K562 (cell line): ENCODE measurements at regions not wholly inside any gene's neighbourhood (a gene's known extent, or its start where the extent isn't known, plus 50 kb on each side); places are given as distances from the start of the nearest gene placed in this dataset.

Experiments used
- ATAC-seq: fragments of 200-7000 bp; cut with Tn5 transposase; 3 replicates; pipeline ENCODE4 v1.9.1; 2020; ENCODE audit warnings: moderate library complexity
- BruUV-seq: library from RNA; stranded (reverse); fragments of 400-500 nt; replicated peaks from 2 replicates; lab custom pipeline; 2021; lab: Mats Ljungman, UMichigan
- CTCF ChIA-PET: fragments of 300-600 bp; formaldehyde crosslinking; extraction: SDS; loops from one replicate; lab custom pipeline; 2021; ENCODE audit warnings: low intra/inter-chr PET ratio; lab: Yijun Ruan, JAX
- POLR2A ChIA-PET: fragments of 300-600, 350-650 bp; sonication (Branson Sonifier 250); formaldehyde crosslinking; extraction: SDS; loops from one replicate; lab custom pipeline; 2021; ENCODE audit warnings: antibody characterized with exemption, inconsistent platforms; lab: Yijun Ruan, JAX
- DNase-seq, 4 experiments: peaks; one replicate each; pipeline versions ENCODE4 v3.0.0 to v3.0.0-alpha.2; 2011 to 2018; ENCODE audit warnings: low spot score in 3 of 4, mixed read lengths in 3 of 4; ENCODE audit errors: extremely low read depth in 1 of 4
- FAIRE-seq: peaks from 2 replicates; lab custom pipeline; 2011; peaks lifted over from hg19 to GRCh38; lab: Jason Lieb, UNC
- H2AFZ ChIP-seq: 2 replicates; pipeline ENCODE4 v1.6.0; 2011; ENCODE audit warnings: low read depth, low read length, control low read depth, inconsistent platforms
- H3K27ac ChIP-seq: fragments of 200-600 bp; 3 replicates; pipeline ENCODE4 v1.8.0; 2011; ENCODE audit warnings: low read depth, mild to moderate bottlenecking, control low read depth, inconsistent platforms, low read length, moderate library complexity, mixed read lengths; ENCODE audit errors: extremely low read depth
- H3K27me3 ChIP-seq, 2 experiments: fragments of 300-600 bp in 1 of 2; 2 replicates in 1 of 2; 3 replicates in 1 of 2; pipeline versions ENCODE4 v1.6.0 to v1.8.0; 2011; ENCODE audit warnings: inconsistent platforms in 2 of 2, low read length in 2 of 2, mild to moderate bottlenecking in 1 of 2, mixed read lengths in 1 of 2, moderate library complexity in 1 of 2; ENCODE audit not compliant: control insufficient read depth in 2 of 2, insufficient read depth in 2 of 2
- H3K36me3 ChIP-seq: fragments of 300-600 bp; 3 replicates; pipeline ENCODE4 v1.8.0; 2011; ENCODE audit warnings: mild to moderate bottlenecking, low read length, inconsistent platforms; ENCODE audit not compliant: control insufficient read depth, insufficient read depth
- H3K4me1 ChIP-seq, 2 experiments: fragments of 200-600 bp in 1 of 2; replicated peaks in 1 of 2; 2 replicates in 1 of 2; 3 replicates in 1 of 2; pipeline versions ENCODE4 v1.5.1 to v1.8.0; 2011; ENCODE audit warnings: inconsistent platforms in 2 of 2, low read length in 2 of 2, mild to moderate bottlenecking in 1 of 2, mixed read lengths in 1 of 2, moderate library complexity in 1 of 2; ENCODE audit not compliant: control insufficient read depth in 2 of 2, insufficient read depth in 2 of 2
- H3K4me2 ChIP-seq: 2 replicates; pipeline ENCODE4 v1.6.1; 2011; ENCODE audit warnings: low read length, control low read depth, inconsistent platforms, mixed read lengths; ENCODE audit not compliant: insufficient read depth
- H3K4me3 ChIP-seq: fragments of 200-600 bp; sonication (generic), shearing (Covaris generic); 2 replicates; pipeline ENCODE4 v1.5.1; 2016; ENCODE audit warnings: control low read depth, inconsistent platforms
- H3K79me2 ChIP-seq: fragments of 200-600 bp; 3 replicates; pipeline ENCODE4 v1.8.0; 2011; ENCODE audit warnings: low read length, inconsistent platforms; ENCODE audit not compliant: control insufficient read depth, insufficient read depth
- H3K9ac ChIP-seq, 2 experiments: 2 replicates each; pipeline versions ENCODE4 v1.6.0 to v1.6.1; 2011; ENCODE audit warnings: low read depth in 2 of 2, low read length in 2 of 2, control low read depth in 1 of 2, inconsistent platforms in 1 of 2, mild to moderate bottlenecking in 1 of 2, mixed read lengths in 1 of 2; ENCODE audit not compliant: insufficient read depth in 1 of 2
- H3K9me1 ChIP-seq: one replicate; pipeline ENCODE4 v1.6.0; 2011; ENCODE audit warnings: inconsistent platforms, mild to moderate bottlenecking, low read length, moderate library complexity; ENCODE audit not compliant: control insufficient read depth, insufficient read depth
- H3K9me3 ChIP-seq: replicated peaks from 2 replicates; pipeline ENCODE4 v1.5.1; 2011; ENCODE audit warnings: low read depth, low read length, inconsistent platforms; ENCODE audit not compliant: control insufficient read depth, insufficient read depth
- H4K20me1 ChIP-seq: replicated peaks from 2 replicates; pipeline ENCODE4 v1.6.1; 2011; ENCODE audit warnings: low read length, inconsistent platforms, mixed read lengths; ENCODE audit not compliant: control insufficient read depth, insufficient read depth
- CBX1 ChIP-seq: sonication (generic); IDR thresholded peaks from 2 replicates; pipeline ENCODE4 v1.6.1; 2016; ENCODE audit warnings: antibody characterized with exemption, low read depth, mild to moderate bottlenecking
- CBX5 ChIP-seq: IDR thresholded peaks from 2 replicates; pipeline ENCODE4 v1.6.1; 2014; ENCODE audit warnings: low read depth, borderline replicate concordance
- CC2D1A ChIP-seq: fragments of 450-650 bp; IDR thresholded peaks from 2 replicates; pipeline ENCODE4 v1.6.1; 2017; ENCODE audit warnings: mild to moderate bottlenecking
- FOS ChIP-seq: IDR thresholded peaks from 3 replicates; pipeline ENCODE4 v1.6.1; 2011; ENCODE audit not compliant: insufficient read length; ENCODE audit errors: extremely low read depth
- JUNB ChIP-seq: fragments of 450-650 bp; formaldehyde crosslinking; conservative IDR thresholded peaks from 2 replicates; pipeline ENCODE4 v1.4.0; 2020; ENCODE audit warnings: mild to moderate bottlenecking
- MAFF ChIP-seq: IDR thresholded peaks from 2 replicates; pipeline ENCODE4 v1.6.1; 2012; ENCODE audit warnings: low read length, improper control_type of control experiment
- MEIS2 ChIP-seq: fragments of 450-650 bp; IDR thresholded peaks from 2 replicates; pipeline ENCODE4 v1.6.1; 2014; ENCODE audit warnings: mild to moderate bottlenecking; ENCODE audit not compliant: partially characterized antibody
- NR1H2 ChIP-seq: sonication (generic); formaldehyde crosslinking; IDR thresholded peaks from 2 replicates; pipeline ENCODE4 v1.4.0; 2020; ENCODE audit warnings: mild to moderate bottlenecking, missing genetic modification reagents
- NR2C2 ChIP-seq, 2 experiments: fragments of 200-800 bp in 1 of 2; sonication (Bioruptor generic) in 1 of 2; sonication (generic) in 1 of 2; formaldehyde crosslinking in 1 of 2; IDR thresholded peaks; 2 replicates each; pipeline versions ENCODE4 v1.6.1 to v1.8.0; 2016 to 2022; ENCODE audit warnings: mild to moderate bottlenecking in 1 of 2, missing compliant biosample characterization in 1 of 2, missing genetic modification characterization in 1 of 2, missing genetic modification reagents in 1 of 2
- PCBP2 ChIP-seq: fragments of 200-400 bp; formaldehyde crosslinking; IDR thresholded peaks from 2 replicates; pipeline ENCODE4 v1.6.1; 2018; ENCODE audit warnings: low read length, low read depth, mild to moderate bottlenecking, moderate library complexity; ENCODE audit not compliant: poor library complexity, severe bottlenecking
- POLR2A ChIP-seq: fragments of 450-650 bp; conservative IDR thresholded peaks from 2 replicates; pipeline ENCODE4 v1.6.1; 2016
- RBM15 ChIP-seq: fragments of 200-400 bp; formaldehyde crosslinking; IDR thresholded peaks from 2 replicates; pipeline ENCODE4 v1.6.1; 2018; ENCODE audit warnings: mild to moderate bottlenecking, low read length, moderate library complexity; ENCODE audit not compliant: insufficient read depth
- RFX5 ChIP-seq: IDR thresholded peaks from 2 replicates; pipeline ENCODE4 v1.6.1; 2011; ENCODE audit warnings: low read depth, mild to moderate bottlenecking, improper control_type of control experiment, low read length
- SNRNP70 ChIP-seq: fragments of 200-400 bp; formaldehyde crosslinking; optimal IDR thresholded peaks from 2 replicates; pipeline ENCODE3; 2017; ENCODE audit warnings: low read depth, low read length
- STAG1 ChIP-seq: sonication (generic); formaldehyde crosslinking; IDR thresholded peaks from 2 replicates; pipeline ENCODE4 v1.5.0; 2020; ENCODE audit warnings: missing genetic modification reagents, borderline replicate concordance
- TAF1 ChIP-seq: IDR thresholded peaks from 2 replicates; pipeline ENCODE4 v1.6.1; 2011; ENCODE audit warnings: mild to moderate bottlenecking, low read length, moderate library complexity; ENCODE audit not compliant: insufficient read depth, control insufficient read depth, severe bottlenecking; ENCODE audit errors: extremely low read depth
- TBL1XR1 ChIP-seq, 2 experiments: IDR thresholded peaks; 2 replicates each; pipeline ENCODE4 v1.6.1; 2012; ENCODE audit warnings: improper control_type of control experiment in 2 of 2, low read length in 2 of 2, mild to moderate bottlenecking in 1 of 2
- ZNF263 ChIP-seq: sonication (generic); formaldehyde crosslinking; IDR thresholded peaks from 2 replicates; pipeline ENCODE4 v1.8.0; 2022; ENCODE audit warnings: mild to moderate bottlenecking, missing genetic modification reagents, borderline replicate concordance
- ZNF274 ChIP-seq: IDR thresholded peaks from 2 replicates; pipeline ENCODE4 v1.6.1; 2011; ENCODE audit warnings: low read depth, mild to moderate bottlenecking, low read length, moderate library complexity, borderline replicate concordance
- ZNF717 ChIP-seq: fragments of 250-450 bp; sonication (Bioruptor Pico); IDR thresholded peaks from 2 replicates; pipeline ENCODE4 v1.5.0; 2021
- WGBS: fragments of 100-300 bp; shearing (Covaris generic); methylation state at CpG from one replicate; pipeline ENCODE4 v1.1.6; 2016; ENCODE audit warnings: low coverage, mixed read lengths; ENCODE audit not compliant: insufficient coverage; ENCODE audit errors: missing lambda C conversion rate; 5-methylcytosine and 5-hydroxymethylcytosine counted together
- in situ Hi-C: fragments of 300-500 bp; cut with MboI; formaldehyde crosslinking; loops from 4 replicates; pipeline ENCODE4 v1.15.0; 2018; ENCODE audit warnings: inconsistent platforms, mixed read lengths
- intact Hi-C: fragments of 100-400 bp; cut with micrococcal nuclease; formaldehyde crosslinking; loops from 2 replicates; pipeline ENCODE4 v1.14.2; 2022

- TF ChIP-seq JUNB (CRISPR knock-in tag): no peak
- TF ChIP-seq CBX5: no peak
- no peak for TF ChIP-seq ZNF263 (CRISPR knock-in tag)
- peak; percentile 28 for TF ChIP-seq MEIS2
- Histone ChIP-seq H3K27ac (no peak overlapping the region), H3K36me3 (no peaks in the 10 kb centered on the region), H3K9ac (no peak overlapping the region), H4K20me1 (no peaks in the 10 kb centered on the region), H3K9me1 (no peaks in the 10 kb centered on the region), H2AFZ (no peak overlapping the region), H3K4me3 (no peak overlapping the region), H3K9me3 (no peaks in the 10 kb centered on the region), H3K4me2 (no peak overlapping the region), H3K27me3 (peaks cover 9 to 10% of the 10 kb centered on the region in 2 experiments; a peak in 4 of 5 replicates), H3K4me1 (no peaks in the 10 kb centered on the region), H3K79me2 (no peaks in the 10 kb centered on the region)
- BruUV-seq: no TSS peak
- DNase-seq: no peak
- intact Hi-C loops (no loop called here), in situ Hi-C loops (no loop called here)
- 0% methylated on average over 2 of the region's 2 CpGs for WGBS
- no peak for FAIRE-seq
- POLR2A ChIA-PET: interaction anchor here (0.6 to 0.8 kb wide), 2 partner anchors 50 to 743 kb away, joined by 3 read pairs; no protein-coding TSS in a partner anchor
- ATAC-seq: no peak
- CTCF ChIA-PET: no interaction called here
Measured at GRCh38 chr12:47419497-47419896, 286.3 kb downstream of the RPAP3 start.

DNA sequence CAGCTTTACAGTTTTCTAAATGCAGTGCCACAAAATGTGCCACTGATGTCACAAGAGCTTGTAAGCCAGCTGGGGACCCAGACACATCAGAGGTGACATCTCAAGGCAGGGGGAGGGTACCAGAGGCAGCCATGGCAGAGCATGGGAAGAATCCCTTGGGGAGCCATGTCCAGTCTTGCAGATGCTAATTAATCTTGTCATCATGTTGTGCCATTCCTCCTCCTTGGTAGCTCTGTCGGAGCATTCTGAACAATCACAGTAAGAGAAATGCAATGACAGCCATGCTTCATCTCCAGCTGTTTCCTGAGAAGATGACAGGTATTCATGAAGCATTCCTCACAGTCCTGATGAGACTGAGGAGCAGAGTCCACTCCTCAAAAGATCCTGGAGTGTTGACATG lies 287.9 kb downstream of the RPAP3 start:
- Histone ChIP-seq H3K27ac (no peak overlapping the region), H3K27me3 (peaks cover 9 to 10% of the 10 kb centered on the region in 2 experiments; a peak in 4 of 5 replicates), H3K9me3 (no peaks in the 10 kb centered on the region), H3K4me2 (no peak overlapping the region), H4K20me1 (no peaks in the 10 kb centered on the region), H3K4me3 (no peak overlapping the region), H3K4me1 (no peaks in the 10 kb centered on the region), H3K36me3 (no peaks in the 10 kb centered on the region), H3K9ac (no peak overlapping the region), H3K9me1 (no peaks in the 10 kb centered on the region), H3K79me2 (no peaks in the 10 kb centered on the region), H2AFZ (no peak overlapping the region)
- FAIRE-seq (no peak), ATAC-seq (no peak), DNase-seq (no peak)
- TF ChIP-seq ZNF717 (CRISPR knock-in tag) (no peak), CC2D1A (no peak), POLR2A (no peak), TBL1XR1 (IDR thresholded peaks at IDR 0.05; ENCODE audit: low read length in 2 of 2) (no peak), PCBP2 (no peak), STAG1 (no peak), NR1H2 (CRISPR knock-in tag) (no peak), MAFF (no peak), ZNF274 (no peak), SNRNP70 (no peak), RBM15 (no peak), CBX1 (no peak), NR2C2 (CRISPR knock-in tag; IDR thresholded peaks at IDR 0.05) (no peak), NR2C2 (tag; IDR thresholded peaks at IDR 0.05) (no peak), RFX5 (no peak), TAF1 (no peak), FOS (no peak)
- 0% methylated on average over 1 of the region's 1 CpG for WGBS
- in situ Hi-C loops: no loop called here
- ChIA-PET CTCF (no interaction called here), POLR2A (no interaction called here)
- no TSS peak for BruUV-seq
- intact Hi-C loops: no loop called here
